Dermis microvascular lymphatic vessel endothelial cell (primary cell): ENCODE measurements at regions not wholly inside any gene's neighbourhood (a gene's known extent, or its start where the extent isn't known, plus 50 kb on each side); places are given as distances from the start of the nearest gene placed in this dataset.

Experiments
- DNase-seq, 2 donors: peaks; one replicate each; pipeline versions ENCODE4 v3.0.0 to v3.0.0-alpha.2; 2010; ENCODE audit warnings: low read depth in 2 of 2

DNA sequence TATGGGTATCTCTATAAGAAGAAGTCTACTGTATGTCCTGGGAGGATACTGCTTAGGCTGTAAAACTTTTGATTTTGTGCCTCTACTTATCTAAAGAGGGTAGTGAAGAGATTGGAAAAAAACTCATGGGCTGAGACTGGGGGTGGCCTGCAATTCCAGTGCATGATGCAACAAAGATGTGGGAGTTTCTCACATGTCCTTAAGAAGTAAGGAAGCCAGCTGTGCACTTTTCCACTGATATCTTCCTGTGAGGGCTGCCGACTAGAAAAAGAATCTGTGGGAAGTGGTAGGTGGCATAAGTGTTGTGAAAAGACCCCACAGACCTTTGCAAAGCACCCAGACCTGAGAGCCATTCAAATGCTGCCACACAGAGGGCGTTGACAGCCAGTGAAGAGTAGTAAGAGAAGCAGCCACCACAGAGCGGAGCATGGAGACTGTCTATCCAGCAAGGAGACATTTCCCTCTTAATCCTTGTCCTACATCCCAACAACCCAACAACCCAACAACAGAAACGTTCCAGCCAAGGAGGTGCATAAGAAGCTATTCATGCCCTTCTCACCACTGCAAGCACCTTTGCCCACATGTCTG is 65.1 kb downstream of the PFDN4 start:
- no peak for DNase-seq

- DNase-seq: no peak
Measured at GRCh38 chr20:54275359-54276111, 67.6 kb downstream of the PFDN4 start.

DNA sequence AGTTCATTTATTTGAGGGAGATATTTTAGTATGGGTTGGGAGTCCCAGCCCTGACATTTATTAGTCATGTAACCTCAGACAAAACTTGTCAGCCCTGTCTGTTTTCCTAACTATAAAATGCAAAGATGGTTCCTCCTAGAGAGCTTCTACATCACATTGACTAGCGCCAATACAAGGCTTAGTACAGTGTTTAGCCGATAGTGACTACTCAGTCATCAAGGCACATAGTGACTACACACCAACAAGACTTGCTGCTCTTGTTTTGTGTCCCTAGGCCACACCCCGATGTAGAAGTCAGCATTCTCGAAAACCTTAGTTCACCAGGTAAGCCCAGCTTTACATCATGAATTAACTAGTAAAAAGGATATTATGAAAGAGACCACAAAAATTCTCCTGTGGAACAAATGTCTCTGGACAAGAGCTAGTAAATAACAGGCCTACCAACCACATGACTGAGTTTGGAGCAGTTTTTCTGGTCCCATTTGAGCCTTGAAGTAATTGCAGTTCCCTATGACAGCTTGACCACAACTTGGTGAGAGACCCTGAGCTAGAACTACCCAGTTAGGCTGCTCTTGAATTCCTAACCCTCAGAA is 68.8 kb downstream of the PFDN4 start:
- no peak for DNase-seq

DNA sequence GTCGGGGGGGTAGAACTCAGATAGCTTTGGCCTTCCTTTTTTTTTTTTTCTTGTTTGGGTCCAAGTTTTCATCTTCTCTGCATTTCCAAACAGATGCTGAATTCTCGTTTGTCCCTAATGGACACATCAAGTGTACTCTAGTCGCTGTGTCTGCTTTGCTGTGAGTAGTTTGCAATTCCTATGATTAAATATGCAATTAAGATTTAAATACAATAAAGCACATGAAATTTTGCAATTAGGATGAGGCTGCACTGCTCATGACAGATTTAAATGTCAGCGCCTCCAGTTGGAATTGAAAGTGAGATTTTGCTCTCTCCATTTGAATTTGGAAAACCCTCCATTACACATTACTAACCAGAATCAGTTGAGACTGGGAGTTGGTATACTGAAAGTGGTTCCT is 70.4 kb downstream of the PFDN4 start:
- no peak for DNase-seq

DNA sequence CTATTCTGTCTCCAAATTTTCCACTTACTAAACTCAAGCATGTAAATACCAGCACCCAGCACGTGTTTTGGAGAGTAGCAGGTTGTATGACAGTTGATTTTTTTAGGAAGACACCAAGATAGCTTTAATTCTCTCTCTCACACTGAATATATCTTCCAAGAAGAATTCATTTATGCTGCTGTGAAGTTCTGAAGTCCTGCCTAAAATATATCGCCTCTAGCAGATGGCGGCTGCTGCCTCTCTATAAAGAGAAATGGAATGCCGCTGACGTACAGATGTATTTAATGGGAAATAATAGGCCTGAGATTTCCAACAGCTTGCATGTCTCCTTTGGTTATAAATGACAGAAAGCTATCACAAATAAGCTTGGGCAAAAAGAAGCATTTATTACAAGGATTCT is 74.7 kb downstream of the PFDN4 start:
- DNase-seq: no peak

- no peak for DNase-seq
Measured at GRCh38 chr20:54283253-54283652, 75.4 kb downstream of the PFDN4 start.

DNA sequence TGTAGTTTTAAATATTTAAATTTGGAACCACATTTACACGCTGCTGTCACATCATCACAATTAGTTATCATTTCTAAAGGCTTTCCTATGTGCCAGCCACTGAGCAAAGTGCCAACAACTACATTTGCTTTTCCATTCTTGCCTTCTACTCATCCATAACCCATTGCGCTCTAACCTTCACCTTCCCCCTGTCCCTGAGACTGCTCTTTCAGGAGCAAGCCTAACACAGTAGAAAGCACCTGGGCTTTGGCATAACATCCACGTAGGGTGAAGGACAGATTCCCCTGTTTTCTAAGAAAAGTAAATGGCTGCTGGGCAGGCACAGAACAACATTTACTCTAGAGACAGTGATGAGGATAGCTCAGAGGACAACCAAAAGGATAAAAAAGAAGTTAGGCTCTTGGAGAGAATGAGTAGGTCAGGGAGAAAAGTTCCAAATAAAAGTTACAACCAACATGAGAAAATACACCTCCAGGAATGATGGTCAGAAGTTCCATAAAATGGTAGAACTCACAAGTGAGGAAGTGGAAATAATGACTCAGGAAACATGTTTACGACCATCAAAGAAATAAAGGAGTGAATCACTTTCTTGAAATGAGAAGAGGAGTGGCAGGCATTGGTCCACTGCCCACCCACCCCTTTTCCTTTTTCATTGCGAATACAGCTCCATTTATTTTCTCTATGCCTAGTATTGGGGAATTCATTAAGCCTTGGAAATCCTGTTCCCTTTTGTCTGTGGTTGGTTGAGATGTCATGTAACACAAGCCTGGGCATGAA is 77.2 kb downstream of the PFDN4 start:
- peak in 1 of 2 donors; percentile 1 for DNase-seq

- no peak for DNase-seq
Measured at GRCh38 chr20:54290636-54291035, 82.7 kb downstream of the PFDN4 start.

DNA sequence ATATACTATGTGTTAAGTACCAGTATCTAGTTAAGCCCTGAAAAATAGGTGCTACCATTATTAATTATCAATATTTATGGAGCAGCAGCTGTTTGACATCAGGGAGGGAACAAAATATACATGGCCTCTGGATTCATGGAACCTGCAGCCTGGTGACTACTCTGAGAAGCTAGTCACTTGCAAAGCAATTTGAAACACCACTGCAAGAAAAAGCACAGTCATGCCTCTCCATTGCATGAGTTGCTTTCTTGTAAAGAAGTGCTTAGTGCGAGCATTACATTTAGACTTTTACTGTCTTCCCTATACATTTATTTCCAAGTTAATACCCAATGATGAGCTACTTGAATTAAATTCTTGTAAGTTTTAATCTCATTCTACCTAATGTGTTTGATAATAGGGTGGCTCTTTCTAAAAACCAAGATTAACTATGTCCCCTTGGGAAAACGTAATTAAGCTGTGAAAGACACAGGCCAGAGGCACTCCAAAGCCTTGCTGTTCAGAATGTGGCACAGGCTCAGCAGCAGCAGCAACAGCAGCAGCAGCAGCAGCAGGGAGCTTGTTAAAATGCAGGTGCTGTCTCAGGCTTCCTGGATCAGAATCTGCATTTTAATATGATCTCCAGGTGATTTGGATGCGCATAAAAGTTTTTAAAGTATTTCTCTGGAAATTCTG is 83.6 kb downstream of the PFDN4 start:
- no peak for DNase-seq

DNA sequence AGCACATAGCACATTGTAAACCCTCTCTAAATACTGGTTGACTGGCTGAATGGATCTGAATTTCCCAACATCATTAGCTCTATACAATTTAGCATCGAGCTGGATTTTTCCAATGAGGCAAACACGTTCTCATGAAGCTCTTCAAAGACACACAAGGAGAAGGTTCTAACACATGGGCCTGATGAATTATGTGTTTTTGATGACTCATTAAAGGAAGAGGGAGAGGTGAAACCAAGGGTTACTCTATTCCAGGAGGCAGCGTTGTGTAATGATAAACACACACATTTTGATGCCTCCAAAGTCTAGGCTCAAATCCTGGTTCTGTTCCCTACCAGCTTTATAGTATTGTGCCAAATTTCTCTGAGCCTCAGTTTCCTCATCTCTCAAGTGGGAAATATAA is 84.3 kb downstream of the PFDN4 start:
- DNase-seq: no peak

DNA sequence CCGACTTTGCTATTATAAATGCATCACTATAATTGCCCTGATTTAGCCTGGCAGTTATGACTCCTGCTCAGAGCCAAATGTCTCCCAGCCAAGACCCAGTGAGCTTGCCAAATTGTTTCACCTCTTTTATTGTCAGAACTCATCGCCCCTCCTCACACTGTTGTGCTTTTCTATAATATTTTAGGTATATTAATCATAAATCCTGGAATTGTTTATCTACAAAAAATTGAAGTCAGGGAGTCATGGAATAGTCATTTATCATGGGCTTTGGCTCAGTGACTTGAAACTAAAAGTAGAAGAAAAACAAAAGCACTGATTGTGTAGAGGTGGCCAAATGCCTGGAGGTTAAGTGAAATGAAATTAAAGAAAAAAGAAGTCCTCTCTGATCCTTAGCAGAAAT is 85.6 kb downstream of the PFDN4 start:
- DNase-seq: peak in 1 of 2 donors; percentile 4

DNA sequence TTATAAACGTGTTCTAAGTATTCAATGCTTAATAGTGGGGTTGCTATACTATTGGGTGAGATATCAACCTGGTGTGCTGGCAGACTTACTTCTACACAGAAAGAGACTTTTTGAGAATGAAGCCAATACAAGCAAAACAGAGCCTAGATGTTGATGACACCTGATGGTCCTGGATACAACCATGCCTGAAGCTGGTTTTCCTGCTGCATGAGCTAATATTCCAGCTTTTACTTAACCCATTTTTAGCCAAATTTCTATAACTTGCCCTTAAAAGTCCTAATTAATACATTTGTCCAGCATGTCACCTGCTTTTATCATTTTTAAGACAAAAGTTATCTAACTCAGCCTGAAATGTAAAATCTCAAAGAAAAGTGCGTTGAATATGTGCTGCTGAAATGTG is 86.2 kb downstream of the PFDN4 start:
- no peak for DNase-seq

DNA sequence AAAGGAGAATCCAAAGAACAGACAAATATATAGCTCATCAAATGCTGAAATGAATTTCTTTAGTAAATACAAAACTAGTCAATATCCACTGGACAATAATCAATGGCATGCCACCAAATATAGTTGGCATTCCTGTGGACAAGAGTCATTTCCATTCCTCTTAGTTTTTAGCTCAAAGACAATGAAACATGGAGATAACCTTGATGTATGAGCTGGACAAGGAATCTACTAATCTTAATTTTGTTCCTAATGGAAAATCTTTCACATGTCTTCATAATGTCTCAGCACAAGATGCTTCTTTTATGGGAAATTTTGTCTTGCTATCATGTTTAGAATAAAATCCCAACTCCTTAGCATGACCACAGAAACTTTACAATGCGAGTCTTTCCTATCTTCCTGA is 87.8 kb downstream of the PFDN4 start:
- DNase-seq: no peak

DNA sequence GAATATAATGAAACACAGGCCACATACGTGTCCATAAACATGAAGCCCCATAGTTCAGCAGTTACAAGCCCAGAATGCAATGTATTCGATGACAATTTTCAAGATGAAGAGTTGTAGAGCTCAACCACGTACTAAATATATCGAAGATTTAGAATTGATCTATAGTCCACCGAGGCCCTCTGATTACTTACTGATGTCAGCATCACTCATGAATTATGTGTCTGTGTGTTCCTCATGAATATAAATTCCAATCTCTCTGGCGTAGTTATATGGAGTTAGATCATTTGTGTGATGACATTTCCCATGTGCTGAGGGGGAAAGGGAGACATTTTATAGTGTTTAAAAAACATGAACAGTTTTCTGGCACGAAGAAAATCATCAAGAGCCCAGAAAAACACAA is 97.5 kb downstream of the PFDN4 start:
- DNase-seq: no peak

DNA sequence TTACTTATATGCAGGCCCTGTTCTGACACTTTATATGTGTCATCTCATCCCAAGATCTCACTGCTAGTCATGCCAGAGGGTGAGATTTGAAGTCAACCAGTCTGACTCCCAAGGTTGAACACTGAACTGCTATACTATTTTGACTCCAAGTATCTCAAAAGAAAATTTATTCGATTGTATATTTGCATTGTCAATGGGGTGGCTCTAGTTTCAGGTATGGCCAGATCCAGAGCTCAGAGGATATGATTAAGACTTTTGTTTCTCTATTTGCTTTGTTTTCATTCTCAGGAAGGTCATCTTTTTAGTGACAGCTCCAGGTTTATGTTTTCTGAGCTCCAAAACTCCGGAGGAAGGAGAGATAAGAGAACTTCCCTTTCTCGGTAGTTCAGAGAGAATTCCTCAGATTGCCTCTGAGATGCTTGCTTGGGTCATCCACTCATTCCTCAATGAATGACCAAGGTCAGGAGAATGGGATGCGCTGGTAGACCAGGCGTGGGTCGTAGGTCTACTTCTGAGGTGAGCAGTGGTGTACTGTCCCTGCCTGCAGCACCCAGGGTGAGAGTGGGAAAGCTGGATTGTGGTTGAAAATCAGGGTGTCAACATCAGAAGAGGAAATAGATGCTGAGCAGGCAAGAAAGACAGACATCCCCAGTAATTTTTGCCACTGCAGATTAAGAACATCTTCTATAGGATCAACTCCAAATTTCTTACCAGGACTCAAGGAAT is 99.3 kb downstream of the PFDN4 start:
- no peak for DNase-seq

DNA sequence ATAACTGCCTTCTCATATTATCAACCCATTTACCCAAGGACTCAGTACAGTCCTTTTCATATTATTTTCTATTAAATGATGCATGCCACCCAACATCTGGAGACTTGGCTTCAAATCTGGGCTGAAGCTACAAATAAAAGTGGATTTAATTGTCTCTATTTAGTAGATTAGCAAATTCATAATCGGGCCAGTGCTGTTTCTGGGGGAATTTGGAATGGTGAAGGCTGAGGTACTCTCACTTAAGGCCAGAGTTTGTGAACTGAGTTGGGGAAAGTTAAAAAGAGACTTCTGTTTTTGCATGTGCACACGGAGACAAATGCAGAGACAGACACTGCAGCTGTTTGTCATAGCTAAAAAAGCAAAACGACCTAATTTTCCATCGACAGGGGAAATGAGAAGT is 100.9 kb downstream of the PFDN4 start:
- no peak for DNase-seq

DNA sequence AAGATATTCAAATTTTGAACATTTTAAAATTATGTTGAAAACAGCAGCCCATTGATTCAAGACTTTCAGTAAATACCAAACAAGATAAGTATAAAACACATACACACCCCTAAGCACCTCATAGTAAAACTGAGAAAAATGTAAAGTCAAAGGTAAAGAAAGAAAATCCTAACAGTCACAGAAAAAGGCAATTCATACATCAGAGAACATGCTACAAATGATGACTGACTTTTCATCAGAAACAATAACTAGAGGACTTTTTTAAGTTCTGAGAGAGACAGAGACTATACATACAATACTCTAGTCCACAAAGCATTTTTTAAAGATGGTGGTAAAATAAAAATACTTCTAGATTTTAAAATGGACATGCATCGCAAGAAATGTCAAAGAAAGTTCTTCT is 111.0 kb downstream of the PFDN4 start:
- DNase-seq: no peak

DNA sequence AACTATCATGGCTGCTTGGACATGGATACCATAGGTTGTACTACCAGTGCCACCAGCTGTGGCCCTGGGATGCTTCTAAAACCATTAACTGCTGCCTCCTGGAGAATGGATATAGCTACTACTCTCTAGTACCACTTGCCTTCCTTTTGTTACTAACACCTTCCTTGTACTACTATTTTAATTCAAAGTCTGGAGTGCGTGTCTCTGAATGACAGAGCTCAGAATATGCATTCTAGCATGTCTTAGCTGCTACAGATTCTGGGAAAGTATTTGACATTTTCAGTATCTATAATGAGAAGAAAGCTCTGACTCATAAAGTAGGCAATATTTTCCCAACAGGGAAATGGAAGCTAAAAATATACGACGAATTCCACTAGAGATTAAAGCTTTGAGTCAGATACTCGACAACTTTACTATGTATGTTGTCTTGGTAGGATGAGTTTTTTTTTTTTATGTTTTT is 112.3 kb downstream of the PFDN4 start:
- no peak for DNase-seq

DNA sequence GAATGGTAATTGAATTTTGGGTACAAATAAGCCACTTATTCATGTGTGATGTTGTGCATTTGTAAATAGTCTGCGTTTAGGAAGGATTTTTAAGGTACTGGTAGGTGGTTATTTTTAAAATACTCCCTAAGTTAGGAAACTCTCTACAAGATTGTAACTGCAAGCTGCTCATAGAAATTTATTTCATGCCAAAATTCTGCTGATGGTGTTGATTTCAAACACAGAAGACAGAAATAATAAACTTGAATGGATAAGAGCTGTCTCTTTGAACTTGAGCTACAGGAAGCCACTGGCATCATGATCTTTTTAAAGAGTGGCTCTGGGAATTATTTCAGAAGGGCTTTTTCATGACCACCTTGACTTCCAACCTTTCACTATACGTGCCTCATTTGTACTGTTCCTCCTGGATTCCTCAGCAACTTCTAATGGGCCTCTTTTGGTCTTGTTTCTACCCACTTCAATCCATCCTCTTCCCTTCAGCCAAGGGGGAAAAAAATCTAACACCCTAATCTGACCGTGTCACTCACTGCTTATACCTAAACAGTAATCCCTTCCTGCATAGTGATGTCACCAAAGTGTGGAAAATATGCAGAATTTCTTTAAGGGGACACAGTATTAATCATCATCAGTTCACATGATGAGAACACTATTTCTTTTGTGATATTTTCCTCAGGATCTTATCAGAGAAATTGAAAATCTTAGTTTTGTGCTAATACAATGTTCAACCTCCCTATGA is 113.6 kb downstream of the PFDN4 start:
- no peak for DNase-seq

DNA sequence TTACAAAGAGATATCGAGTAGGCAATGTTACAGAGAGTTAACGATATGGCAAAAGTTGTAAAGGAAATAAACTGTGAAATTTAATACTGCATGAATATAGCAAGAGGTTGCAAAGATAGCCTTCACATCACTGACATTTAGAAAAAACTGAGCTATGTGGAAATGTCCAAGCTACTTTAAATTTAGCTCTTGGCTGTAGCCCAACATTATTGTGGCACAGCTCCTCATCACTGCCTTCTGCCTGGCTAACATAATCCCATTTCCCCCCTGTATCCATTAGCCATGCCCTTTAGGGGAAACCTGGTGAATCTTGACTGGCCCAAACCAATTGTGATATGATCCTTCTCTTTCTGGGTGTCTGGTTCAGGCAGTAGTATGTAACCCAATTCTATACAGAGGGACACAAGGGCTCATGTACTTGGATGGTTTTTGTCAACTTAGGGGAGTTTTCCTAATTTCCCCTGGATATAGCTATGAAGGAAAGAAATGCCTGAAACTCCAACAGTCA is 115.4 kb downstream of the PFDN4 start:
- no peak for DNase-seq
